HG03045 (cell line): ENCODE measurements at regions not wholly inside any gene's neighbourhood (a gene's known extent, or its start where the extent isn't known, plus 50 kb on each side); places are given as distances from the start of the nearest gene placed in this dataset.

ENCODE experiments used
- ATAC-seq: cut with Tn5 transposase; IDR thresholded peaks from one replicate; pipeline ENCODE4 v1.9.1; 2021; ENCODE audit warnings: mild to moderate bottlenecking, moderate library complexity; ENCODE audit not compliant: unreplicated experiment

DNA sequence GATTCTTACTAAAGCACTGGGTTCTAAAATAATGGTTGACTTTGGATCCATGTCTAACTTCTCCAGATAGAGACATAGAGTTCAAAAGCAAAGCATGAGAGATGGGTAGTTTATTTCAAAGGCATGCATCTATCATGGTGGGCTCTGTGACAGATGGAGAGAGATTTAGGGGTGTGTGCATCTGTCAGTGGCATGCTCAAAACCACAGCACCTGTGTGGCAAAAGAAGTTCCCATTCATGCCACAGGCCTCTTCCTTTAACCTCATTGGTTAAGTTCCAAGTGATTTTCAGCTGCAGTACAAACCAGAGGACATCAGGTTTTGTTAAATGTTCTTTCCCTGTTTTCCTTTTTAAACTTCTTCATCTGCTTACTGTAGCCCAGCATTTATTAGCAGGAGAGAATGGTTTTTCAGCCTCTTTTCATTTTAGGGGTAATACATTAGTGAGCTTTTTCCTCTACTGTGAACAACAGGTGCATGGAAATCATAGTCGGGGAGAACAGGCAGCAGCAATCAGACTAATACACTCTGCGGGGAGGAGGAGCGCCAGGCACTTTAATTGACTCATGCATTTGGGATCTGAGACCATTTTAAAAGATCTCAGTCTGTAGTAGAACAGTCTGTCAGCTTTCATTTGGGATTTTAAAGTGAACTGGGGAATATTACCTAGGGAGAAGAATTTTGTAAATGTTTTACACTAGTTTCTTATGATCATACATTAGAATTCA, 52.4 kb upstream of the UPP2 start:
- ATAC-seq = no peak

DNA sequence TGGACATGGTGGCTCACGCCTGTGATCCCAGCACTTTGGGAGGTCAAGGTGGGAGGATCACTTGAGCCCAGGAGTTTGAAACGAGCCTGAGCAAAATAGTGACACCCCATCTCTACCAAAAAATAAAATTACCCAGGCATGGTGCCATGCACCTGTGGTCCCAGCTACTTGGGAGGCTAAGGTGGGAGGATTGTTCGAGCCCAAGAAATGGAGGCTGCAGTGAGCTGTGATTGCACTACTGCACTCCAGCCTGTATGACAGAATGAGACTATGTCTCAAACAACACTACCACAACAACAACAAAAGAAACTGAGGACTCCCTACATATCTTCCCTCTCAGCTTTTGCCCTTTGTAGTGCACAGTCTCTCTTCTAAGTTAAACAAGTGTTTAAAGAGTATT, 53.3 kb upstream of the UPP2 start:
- ATAC-seq = no peak

DNA sequence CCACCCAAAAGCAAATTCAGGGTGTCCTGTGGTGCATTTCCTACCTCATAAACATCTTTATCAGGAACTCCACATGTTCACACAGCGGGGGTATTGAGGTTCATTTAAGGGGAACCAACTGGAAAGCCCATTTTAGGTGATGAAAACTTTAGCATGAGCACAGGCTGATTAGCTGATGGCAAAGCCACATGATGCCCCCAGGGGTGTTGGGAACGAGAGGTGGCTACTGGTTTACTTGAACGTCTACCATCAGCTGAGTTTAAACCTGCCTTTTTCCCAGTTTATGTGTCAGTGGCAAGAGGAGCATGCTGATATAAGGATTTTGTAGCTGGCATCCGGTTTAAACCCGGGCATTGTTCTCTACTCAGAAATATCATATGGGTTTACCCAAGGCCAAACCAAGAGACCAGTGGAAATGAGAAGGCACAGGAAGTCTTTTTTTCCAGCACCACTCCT, 54.5 kb upstream of the UPP2 start:
- ATAC-seq = no peak

DNA sequence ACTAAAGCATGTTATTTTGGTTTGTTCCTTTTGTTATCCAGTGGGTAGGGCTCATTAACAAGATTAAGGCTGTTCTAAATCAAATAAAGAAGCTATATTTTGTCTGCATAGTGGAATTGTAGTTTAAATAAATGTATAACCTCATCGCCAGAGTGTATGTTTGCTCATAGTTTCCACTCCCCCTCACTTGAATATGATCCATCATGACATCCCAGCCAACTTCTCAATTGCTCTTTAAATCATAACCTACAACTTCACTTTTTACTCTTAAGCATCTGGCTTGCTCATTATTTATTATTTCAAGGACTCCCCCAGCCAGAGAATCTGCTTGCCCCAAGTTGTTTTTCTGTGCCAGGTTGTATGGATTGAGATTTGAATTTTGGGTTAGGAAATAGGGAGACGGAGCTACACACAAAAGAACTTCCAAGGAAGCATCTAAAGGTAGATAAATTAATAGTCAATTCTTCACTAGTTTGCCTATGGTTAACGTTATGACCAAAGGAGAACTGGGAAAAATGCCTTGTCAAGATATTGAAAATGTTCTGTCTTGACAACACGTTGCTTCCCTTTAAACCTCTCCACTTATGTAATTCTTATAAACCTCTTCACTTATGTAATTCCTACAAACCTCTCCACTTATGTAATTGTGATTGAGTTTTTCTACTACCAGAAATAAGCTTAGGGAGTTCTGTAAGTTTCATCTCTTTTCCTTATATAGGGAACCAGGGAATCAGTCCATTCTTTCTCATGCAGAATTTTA, 55.4 kb upstream of the UPP2 start:
- no peak for ATAC-seq

DNA sequence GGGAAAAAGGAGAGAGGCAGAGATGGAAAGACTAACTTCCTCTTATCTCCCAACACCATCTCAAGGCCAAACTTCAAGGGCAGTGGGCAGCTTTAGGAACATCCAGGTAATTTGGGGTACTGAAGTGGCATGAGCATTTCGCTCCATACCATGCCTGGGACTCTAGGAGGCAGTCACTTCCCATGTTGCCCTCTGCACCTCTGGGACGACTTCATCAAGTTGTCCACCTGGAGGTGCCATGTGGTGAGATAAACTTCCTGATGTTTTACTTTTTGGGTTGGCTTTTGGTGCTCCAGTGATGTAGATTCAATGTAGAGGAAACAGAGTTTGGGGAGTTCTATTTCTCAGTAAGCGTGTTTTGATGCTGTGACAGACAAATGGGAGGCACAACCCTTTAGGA, 56.3 kb upstream of the UPP2 start:
- ATAC-seq = no peak

DNA sequence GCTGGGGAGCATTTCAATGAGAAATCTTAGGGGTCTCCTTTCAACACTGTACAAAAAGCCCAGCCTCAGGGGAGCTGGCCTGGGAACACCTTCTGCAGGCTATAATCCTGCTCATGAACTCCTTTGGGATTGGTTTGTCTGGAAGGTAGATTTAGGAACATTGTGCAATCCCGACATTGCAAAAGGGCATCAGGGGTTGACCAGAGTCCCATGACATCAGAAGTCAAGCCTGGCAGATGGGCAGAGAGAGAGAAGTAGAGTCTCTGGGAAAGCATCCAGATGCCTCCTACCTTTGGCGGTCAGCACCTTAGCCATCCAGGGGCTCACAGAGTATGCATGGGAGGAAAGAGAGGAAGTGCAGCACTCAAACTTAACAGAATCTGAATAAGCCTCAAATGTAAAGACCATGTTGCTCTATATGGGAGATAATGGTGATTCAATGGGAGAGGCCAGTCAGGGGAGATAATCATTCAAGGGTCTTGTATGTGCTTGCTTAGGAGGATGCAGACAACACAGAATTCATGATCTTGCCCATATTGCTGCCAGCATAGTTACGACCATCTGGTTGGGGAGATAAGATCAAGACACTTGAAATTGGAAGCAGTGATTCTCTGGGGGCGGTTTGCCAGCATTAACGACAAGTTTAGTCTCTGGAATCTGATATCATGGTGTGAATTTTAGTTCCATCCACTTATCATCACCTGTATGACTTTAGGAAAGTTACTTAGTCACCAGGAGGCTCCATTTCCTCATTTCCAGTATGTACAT, 58.3 kb upstream of the UPP2 start:
- ATAC-seq = no peak

DNA sequence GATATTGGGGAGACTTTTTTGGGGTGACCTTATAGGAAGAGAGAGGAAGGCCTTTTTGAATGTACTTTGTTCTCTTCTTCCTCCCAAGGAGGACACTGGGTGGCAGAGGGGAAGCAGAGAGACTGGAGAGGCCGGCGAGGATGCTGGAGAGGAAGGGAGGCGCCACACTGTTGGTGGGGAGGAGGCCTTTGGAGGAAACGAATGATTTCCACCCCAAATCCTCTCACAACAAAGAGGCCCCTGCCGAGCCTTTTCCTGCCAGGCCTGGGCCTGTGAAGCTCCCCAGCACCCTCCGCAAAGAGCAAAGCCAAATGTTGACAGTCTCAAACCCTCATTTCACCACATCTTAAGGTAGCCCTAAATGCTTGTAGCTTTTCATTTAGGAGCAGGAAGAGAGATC, 59.0 kb upstream of the UPP2 start:
- no peak for ATAC-seq

DNA sequence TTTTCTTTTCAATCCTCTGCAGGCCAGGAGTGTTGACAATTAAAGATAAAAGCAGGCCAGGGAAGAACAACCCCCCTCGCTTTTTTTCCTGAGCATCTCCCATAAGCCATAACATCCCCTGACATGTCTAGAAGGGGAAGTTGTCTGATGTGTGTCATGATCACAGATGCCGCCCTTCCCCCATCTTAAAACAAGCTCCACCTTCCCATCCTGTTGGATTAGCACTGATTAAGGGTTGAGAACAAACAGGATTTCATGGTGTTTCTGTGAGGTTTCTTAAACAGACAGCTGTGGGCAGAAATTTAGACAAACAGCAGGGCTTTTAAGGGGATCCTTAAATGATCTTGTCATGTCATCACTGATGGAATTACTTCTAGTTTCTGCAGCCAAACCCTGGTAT, 59.4 kb upstream of the UPP2 start:
- ATAC-seq = no peak

DNA sequence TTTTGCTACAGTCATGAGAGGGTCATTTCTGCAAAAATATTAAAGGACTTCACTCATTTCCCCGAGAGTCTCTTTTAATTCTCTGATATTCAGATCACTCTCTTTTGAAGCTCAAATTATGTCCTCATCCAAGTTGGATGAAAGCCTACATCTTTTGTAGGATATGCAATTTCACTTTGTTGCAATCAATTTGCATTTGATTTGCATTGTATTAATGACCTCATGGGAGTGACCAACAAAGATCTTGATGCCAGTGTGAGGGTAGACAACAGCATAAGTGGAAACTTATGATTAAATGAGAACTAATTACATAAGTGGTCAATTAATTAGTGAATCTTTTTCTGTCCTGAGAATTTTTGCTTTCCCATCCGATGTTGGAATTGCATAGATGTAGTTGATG, 60.3 kb upstream of the UPP2 start:
- ATAC-seq = no peak

DNA sequence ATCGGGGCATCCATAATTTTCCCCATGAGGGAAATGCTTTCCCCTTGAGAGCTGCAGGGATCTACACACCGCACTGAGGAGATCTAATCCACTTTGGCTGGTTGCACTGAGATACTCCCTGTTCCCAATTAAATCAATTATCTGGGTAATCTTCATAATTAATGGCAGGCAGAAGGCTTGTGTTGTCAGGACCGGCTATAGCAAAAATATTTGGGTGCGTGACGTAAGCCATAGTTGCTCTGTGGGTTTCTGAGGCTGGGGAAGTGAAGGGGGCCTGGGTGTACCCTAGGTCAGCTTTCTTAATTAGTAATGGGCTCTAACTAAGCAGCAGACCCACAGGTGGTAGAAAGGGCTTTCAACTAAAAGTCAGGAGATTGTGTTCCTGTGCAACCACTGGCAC, 62.8 kb upstream of the UPP2 start:
- ATAC-seq = no peak

DNA sequence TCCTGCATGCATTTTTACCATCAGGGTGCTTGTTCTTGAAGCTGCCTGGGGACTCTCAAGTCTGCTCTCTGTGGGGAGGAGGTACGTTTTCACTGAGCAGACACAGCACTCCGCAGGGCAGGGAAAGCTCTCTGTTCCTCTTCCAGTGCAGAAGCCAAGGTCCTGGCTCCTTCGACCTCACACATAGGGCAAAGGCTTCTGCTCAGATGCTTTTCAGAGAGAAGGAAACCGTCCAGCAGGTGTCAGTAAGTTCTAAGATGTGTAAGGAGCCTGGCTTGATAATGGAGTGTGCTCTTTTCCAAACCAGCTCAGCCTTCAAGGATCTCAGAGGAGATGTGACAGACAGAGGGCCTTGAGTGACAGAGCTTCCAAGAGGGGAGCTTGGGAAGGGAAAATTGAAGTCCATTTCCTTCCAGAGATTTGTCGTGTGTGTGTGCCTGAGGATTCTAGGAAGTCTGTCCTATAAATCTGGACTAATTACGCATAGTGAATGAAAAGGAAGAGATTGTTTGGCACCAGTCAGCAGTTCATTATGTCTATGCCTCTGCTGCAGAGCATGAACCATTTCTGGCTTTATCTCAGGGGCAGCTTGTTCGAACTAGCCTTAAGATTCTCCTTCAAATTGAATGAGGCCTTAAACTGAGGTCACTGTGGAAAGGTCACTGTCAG, 67.3 kb upstream of the UPP2 start:
- ATAC-seq = peak; percentile 53

DNA sequence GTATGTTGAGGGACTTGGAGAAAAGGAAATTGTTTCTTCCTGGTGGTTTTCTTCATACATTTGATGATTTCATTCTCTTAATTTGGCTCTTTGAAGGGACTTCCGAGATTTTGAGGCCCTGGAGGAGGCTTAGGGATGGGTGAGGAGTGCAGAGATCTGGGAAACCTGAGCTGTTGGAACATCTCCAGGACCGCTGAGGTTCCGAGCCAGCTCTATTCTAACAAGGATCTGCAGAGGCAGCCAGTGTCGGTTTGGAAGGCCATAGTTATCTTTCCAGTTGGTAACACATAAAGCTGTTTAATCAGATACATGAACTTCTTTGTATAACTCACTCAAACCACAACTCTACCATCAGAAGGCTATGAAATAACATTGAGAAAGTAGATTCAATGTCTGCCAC, 70.3 kb upstream of the UPP2 start:
- ATAC-seq = no peak

DNA sequence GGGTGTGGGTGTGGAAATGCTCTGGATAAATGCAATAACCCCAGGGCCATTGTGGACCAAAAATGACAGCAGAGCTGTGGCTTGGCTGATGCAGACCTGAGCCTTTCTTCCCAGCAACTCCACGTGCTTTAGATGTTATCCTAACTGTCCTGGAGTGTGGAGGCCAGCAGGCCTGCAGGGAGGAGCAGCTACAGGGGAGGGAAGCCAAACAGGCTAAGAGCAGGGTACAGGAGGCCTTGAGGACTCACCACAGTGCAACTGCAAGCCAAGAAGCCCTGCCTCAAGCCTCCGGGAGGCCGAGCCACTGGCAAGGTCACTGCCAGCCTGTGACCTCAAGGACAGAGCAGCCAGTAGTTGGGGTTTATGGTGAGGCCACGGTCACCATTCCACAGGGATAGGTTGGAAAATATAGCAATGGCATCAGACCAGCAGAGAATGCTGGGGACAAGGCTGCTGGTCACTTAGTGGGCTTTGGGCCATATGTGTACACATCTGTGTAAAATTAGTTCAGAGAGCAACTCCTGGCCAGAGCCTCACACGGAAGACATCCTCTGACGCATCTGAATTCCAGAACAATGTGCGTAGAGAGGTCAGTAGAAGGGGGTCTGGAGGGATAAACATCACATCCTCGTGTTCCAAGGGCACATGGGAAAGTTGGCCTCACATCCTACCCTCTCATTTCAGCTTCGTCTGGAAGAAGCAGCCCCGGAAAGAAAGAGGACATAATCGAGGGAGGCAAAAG, 76.2 kb upstream of the UPP2 start:
- no peak for ATAC-seq

DNA sequence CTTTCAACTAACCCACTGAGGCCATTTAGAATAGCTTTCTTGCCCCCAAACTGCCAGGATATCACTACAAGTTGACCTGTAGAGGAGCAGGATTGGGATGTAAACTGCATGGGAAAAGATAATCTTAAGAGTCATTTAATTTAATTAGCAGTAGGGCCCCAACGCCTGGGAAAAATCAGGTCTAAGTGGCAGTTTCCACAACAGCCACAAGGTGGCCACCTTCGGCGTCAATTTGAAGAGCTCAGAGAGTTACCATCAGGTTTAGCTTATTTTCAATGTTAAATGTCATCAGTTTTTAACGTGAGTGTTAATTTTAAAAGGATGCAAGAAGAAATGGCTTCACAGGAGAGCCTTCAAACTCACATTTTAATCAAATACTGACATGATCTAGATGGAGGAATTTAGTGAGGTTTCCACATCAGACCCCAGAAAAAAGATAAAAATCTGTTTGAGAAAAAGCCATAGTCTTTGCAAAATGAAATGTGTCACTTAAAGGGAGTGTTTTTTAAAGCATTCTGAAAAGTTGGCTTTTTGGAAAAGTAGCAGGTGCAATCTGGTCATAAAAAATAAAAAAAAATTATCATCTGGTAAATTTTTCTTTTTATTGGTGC, 77.3 kb upstream of the UPP2 start:
- ATAC-seq = no peak

DNA sequence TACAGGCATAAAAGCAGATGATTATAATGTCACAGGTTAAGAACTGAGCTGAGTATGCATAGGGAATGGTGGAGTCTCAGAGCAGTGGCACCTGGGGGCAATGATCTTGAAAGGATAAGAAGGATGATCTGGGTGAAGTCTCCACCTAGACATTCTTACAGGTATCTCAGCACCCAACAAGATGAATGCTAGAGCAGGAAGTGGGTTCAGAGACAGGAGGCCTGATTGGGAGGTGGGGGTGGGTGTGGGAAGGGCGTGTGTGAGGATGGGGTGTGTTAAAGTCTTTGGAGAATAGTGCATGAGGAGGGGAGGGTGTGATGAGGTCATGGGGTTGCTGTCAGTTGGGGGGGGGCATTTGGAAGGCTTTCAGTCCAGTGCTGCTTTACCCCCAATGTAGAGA, 78.8 kb upstream of the UPP2 start:
- ATAC-seq = no peak

DNA sequence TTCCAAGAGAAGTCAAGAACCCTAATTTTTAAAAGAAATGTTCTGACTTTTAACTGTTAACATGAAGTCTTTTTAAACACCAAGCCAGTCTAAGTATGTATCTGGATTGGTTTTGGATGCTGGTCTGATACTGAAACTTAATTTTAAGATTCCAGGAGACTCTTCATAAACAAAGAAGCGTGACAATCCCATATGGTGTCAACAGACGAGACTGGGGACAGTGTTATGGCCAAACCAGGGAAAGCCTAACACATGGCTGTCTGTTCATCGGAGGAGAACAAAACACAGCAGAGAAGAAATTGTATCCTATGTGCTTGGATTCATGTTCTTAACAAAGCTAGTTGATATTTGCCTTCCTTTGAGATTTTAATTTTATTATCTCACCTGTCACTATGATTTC, 80.5 kb upstream of the UPP2 start:
- no peak for ATAC-seq

DNA sequence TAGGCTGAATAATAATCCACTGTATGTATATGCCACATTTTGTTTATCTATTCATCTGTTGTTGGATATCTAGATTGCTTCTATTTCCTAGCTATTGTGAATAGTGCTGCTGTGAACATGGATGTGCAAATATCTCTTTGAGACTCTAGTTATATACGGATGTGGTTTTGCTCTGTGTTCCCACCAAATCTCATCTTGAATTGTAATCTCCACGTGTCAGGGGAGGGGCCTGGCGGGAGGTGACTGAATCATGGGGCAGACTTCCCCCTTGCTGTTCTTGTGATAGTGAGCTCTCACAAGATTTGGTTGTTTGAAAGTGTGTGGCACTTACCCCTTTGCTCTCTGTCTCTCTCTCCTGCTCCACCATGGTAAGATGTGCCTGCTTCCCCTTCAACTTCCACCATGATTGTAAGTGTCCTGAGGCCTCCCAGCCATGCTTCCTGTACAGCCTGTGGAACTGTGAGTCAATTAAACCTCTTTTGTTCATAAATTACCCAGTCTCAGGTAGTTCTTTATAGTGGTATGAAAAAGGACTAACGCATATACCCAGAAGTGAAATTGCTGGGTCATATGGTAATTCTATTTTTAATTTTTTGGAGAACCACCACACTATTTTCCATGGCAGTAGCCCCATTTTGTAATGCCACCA, 86.1 kb upstream of the UPP2 start:
- ATAC-seq = no peak

DNA sequence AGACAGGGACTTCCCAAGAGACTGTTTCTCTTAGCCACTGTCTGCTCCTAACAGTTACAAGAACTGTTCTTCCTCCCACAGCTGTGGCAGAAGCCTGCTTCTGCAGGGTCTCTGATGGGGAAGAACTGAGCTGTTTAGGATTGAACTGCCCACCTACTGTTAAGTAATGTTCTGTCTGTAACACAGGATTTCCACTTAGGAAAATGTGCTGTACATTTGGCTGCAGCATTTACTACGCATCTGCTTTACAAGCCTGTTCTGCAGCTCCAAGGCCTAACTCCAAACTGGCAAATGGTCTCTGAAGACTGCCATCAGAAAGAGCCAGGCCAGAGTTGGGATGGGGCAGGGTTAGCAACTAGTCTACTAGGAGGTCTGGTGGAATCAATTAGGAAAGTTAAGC, 87.8 kb upstream of the UPP2 start:
- no peak for ATAC-seq

DNA sequence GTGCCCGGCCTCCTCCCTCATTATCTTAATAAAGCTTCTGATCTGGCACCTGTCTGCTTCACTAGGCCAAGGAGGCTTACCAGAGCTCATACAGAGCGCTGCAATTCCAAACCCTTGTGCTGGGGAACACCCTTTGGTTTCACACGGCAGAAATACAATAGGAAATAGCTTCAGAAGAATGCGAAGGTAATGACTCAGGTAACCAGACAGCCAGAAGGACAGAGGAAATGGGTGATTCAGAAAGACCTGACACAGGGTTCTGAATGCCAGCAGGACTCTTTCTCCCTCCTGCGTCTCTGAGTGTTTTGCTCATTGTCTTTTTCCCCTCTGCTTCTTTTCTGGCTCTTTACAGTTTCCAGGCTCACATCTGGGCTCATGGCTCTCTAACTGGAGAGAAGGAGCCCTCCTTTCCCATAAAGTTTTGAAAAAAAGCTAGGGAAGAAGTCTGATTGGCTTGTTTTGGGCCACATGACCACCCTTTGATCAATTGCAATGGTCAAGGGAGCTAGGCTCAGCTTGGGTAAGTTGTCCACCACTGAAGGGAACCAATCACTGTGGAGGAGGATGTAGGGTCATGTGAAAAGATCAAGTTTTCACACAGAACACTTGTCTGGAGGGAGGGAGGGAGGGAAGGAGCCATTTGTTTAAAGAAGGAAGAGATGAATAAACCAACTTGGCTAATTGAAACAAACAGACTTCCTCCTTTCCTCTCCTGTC, 90.5 kb upstream of the UPP2 start:
- no peak for ATAC-seq
